HG03469 (cell line): ENCODE measurements at regions not wholly inside any gene's neighbourhood (a gene's known extent, or its start where the extent isn't known, plus 50 kb on each side); places are given as distances from the start of the nearest gene placed in this dataset.

Experiments used
- ATAC-seq: cut with Tn5 transposase; IDR thresholded peaks from one replicate; pipeline ENCODE4 v1.9.1; 2021; ENCODE audit warnings: mild to moderate bottlenecking, moderate library complexity, moderate number of reproducible peaks; ENCODE audit not compliant: unreplicated experiment

DNA sequence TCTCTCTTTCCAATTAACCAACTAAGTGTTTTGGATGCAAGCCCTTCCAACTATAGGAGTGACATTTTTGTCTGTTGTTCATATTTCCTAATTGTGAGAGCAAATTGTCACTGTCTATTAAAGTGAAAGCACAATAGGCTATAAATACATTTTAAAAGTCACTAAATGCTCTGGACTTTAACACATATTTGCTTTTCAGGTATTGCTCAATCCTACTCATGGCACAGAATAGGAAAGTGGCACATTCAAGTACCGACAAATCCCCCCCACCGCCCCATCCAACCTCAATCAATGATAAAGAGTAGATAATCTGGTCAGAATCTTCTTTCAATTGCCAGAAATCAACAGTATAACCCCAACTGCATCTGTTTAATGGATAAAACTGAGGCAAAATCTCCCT is 419.8 kb downstream of the PLK2 start:
- no peak for ATAC-seq

DNA sequence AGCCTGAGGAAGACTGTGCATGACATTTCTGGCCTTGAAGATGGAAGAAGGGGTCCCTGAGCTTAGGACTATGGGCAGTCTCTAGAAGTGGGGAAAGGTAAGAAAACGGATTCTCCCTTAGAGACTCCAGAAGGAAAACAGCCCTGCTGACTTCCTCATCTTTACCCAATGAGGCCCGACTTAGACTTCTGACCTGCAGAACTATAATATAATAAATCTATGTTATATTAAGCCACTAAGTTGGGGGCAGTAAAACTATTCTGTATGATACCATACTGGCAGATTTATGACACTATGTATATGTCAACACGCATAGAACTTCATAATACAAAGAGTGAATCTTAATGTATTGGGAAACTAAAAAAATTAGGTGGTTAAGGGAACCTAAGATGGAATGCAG is 422.0 kb downstream of the PLK2 start:
- ATAC-seq, result no peak

DNA sequence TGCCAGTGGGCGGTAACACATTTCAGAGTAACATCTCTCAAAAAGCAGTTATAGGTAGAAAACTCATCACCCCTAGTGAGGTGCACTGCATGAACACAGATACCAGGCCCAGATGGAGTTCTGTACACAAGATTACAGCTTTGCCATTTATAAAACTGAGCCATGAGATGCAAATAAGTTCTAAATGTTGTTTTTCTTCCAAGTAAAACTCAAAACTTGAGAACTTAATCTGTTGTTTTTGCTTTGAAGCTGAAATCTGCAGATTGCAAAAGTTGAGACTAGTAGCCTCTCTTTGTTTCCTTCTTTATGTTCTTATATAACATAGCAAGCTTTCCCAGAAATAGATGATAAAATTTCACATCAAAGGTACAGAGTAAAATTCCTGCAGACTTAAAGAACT is 434.1 kb downstream of the PLK2 start:
- no peak for ATAC-seq

DNA sequence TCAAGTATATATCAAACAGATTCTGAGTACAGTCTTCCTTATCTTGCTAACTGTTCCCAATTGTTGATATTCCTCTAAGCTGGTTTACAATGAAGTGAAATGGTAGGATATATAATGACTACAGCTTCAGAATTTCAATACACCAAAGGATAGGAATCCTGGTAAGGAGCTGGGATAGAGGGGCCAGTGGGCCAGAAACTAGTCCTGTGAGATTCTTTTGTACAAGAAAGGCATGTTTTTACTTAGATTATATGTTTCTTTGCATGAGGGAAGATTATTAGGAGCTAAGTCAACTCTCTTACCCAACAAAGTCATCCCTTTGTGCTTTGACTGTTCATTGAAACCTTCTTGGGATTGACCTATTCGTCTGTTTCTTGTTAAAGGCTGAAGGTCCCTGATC is 435.7 kb downstream of the PLK2 start:
- no peak for ATAC-seq

DNA sequence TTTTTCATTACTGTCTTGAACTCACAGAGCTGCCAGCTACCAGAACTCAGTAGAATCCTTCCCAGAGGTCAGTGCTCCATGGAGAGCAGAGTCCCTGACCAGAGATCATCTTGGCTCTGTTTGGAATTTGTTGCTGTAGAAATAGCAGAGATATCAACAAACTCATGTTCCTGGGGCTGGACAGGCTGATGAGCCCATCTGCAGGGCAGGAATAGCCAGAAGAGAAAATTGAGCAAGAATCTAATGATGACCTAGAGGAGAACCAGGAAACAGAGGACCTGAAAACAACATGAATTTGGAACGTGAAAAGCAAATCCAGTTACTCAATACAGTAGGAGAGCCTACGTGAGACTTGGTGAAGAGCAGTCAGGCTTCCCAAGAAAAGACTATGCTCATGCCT is 437.8 kb downstream of the PLK2 start:
- ATAC-seq, result no peak

DNA sequence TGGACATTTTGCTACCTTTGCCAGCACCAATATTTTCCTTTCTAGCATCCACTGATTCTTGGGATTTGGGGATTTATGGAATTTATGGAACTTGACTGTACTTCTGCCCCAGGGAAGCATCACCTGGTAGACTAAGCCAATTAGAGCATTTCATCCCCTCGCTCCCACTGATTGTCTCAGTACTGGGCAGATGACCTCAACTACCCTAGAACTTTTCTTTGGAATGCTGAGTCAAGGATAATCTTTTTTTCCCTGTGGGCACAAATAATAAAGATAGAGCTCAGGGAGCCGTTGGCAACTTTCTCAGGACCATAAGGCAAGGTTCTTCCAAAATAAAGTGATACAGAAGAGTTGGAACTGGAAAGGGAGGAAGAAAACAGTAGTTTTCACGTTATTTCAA is 438.4 kb downstream of the PLK2 start:
- ATAC-seq, result no peak

DNA sequence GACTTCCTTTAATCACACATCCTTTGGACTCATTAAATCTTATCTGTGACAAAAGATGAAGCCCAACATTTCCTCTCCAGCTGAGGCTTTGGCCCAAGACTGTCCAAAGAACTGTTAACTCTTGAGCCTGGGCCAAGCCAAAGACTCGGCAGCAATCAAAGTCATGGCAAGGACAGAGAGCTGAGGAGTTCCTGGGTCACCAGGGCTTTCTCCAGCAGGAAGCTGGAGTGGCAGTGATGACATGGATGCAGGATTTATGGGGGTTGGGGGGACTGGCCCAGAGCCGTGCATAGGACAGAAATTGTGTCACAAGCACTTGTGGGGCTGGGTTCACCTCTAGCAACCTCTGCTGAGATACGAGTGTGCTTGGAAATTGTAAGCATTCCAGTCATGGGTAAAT is 440.3 kb downstream of the PLK2 start:
- ATAC-seq, result no peak

DNA sequence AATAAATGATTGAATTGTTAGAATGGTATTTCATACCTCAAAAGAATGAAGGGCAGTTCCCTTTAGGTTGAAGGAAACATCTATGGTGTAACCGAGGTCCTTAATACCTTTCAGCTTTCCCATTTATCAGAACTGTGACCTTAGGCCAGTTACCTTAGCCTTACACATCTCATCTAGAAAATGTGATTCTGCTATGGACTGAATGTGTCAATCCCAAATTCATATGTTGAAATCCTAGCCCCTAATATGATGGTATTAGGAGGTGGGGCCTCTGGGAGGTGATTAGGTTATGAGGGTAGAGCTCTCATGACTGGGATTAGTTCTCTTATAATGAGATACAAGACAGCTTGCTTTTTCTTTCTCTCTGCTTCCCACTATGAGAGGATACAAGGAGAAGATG is 441.9 kb downstream of the PLK2 start:
- ATAC-seq, result no peak

DNA sequence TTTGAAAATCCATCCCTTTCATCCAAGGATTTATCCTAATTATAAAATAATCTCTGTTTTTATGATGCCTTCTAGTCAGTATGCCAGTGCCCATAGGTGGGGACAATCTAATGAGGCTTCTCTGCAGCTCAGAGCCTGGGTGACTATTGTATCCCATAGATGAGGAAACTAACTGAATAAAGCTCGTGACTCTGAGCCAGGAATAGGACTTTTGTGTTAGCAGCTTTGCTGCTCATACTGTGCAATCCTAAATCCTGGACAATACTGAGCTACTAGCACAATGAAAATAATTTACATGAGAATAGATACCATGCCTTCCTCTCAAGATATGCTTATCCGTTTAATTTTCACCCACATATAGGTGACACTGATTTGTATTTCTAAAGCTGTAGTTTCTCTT is 443.0 kb downstream of the PLK2 start:
- ATAC-seq, result no peak

DNA sequence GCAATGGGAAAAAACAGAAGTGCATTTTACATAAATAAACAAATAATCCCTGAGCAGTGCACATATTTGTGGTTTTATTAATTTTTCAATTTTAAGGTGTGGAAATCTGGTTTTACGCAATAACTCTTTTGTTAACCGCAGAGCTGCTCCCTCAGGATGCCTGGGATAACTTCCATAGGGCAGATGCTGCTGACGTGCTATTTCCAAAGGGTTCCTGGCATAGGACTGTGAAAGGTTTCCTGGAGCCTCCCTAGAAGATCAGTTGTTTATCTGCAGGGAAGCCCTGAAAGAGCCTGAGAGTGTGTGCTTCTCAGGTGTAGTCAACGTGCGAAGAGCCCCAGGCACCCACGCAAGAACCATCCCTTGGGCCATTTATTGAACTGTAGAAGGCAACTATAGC is 443.5 kb downstream of the PLK2 start:
- ATAC-seq, result no peak

DNA sequence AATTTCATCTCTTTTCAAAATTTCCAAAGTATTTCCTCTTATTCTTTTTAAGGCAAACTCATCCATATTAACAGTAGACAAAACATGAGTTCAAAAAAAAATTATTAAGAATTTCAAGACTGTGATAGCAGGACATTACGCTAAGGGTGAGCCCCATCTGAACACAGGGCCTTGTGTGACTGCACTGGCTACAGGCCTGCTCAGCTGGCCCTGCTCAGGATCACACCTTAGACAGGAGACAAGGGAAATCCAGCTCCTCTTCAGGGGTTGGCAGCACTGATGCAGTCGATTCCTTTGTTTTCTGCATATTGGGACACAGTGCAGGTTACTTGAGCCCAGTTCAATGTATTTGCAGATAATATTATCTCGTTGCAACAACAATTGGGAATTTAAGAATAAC is 444.7 kb downstream of the PLK2 start:
- ATAC-seq, result no peak

DNA sequence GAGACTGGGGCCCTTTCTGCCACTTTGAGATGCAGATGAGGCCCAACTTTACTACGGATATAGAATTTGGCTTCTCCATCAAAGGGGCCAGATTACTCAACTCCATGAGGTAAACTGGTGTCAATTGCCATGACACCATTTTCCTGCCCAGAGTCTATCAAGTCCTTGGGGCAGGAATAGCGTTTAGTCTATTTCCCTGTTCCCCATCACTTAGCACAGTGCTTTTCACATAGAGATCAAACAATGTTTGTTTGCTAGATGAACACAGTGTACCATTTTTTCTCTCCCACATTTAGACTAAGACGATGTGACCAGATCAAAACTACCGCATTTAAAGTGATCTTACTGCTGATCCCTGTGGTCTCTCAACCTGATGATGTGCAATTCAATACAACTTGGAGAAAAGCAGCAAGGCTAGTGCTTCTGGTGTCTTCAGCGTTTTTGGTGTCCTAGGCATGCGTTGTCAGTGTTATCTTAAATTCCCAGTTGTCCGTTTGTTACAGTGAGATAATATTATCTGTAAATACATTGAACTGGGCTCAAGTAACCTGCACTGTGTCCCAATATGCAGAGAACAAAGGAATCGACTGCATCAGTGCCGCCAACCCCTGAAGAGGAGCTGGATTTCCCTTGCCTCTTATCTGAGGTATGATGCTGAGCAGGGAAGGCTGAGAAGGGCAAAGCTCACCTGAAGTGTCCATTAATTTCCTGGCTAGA is 446.2 kb downstream of the PLK2 start:
- ATAC-seq, result no peak

DNA sequence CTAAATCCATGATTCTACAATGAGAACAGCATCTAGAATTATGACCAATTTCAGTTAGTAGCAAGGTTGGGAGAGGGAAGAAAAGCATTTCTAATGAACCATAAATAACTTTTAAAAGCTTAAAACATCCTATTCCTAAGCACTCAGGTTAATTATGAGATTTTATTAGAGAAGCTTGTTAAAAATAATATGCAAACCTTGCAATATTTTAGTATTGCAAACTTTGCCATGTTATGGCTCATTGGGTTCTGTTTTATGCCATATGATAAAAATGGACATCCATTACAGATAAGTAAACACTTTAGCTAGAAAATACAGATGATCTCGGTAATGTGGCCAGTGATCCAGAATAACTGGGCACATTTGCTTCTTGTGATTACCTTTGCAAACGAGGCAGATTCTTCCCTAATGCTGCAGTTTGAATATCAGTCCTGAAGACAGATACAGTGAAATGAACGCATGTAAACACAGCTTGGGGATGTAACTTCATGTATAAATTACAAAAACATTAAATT is 447.0 kb downstream of the PLK2 start:
- ATAC-seq, result no peak

DNA sequence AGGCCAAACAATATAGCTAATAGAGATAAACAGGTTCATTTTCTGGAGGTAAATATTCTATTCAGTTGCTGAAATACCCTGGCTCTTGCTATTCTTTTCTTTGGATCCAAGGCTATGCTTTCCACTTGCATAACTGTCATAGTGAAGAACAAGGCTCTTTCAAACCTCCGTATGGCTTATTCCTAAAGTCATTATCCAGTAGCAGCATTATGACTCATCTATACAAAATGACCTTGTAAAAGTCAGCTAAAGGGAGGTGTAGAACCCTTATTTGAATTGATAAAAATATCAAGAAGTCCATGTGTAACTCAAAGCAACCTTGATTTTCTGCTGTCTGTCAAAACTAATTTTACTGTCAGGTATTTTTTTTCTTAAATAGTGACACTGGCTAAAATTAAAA is 447.8 kb downstream of the PLK2 start:
- ATAC-seq, result no peak

DNA sequence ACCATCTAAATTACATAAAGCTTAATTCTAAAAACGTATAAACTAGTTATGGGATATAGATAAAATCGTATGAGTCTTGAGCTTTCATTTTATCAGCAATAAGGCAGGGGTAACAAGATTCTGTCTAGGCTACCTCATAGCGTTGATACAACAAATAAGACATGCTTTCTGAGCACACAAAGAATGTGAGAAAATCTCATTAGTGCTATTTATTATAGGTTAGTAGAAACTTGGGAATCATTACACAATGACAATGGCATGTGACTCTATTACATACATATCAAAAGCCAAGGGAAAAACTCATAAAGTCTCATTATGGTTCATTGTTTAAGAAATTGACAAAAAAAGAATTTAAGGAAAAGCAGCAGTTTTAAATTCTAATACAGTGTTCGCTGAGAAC is 448.6 kb downstream of the PLK2 start:
- ATAC-seq, result no peak

DNA sequence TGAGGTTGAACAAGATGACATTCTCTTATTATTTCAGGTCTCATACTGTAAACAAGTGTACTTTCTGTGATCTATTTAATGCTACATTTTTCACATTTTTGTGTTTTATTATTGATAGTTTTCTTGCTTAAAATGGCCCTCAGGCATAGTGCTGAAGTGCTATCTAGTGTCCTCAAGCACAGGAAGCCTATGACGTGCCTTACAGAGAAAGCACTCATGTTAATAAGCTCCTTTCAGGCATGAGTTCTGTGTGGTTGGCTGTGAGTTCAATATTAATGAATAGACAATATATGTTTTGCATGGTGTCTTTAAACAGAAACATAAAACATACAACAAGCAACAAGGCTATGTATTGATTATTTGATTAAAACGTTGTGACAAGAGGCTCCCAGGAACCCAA is 450.1 kb downstream of the PLK2 start:
- no peak for ATAC-seq

DNA sequence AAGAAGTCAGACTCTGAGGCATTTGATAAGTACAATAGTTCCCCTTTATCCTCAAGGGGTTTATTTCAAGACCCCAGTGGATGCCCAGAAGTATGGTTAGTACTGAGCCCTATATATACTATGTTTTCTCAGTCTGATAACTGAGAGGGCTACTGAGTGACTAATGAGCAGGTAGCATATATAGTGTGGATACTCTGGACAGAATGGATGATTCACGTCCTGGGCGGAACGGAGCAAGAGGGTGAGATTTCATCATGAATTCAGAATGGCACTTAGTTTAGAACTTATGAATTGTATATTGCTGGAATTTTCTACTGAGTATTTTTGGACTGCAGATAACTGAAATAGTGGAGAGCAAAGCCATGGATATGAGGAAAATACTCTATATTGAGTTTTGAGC is 457.6 kb downstream of the PLK2 start:
- ATAC-seq, result no peak

DNA sequence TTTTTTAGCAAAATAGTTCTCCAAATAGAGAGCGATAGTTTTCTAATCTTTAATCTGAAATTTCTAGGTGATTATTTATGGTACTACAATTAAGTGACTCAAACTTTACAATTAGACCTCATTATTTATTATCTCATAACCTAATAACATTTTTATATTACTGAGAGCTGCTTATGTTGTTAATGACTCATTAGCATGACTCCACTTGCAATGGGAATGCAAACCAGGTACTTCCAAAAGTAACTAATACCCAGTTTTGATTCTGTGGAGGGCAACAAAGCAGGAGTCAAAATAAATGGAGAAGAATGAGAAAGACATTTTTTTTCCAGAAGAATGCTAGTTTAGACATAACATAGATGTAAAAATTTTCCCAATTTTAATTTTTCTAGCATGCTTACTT is 466.0 kb downstream of the PLK2 start:
- ATAC-seq, result no peak

DNA sequence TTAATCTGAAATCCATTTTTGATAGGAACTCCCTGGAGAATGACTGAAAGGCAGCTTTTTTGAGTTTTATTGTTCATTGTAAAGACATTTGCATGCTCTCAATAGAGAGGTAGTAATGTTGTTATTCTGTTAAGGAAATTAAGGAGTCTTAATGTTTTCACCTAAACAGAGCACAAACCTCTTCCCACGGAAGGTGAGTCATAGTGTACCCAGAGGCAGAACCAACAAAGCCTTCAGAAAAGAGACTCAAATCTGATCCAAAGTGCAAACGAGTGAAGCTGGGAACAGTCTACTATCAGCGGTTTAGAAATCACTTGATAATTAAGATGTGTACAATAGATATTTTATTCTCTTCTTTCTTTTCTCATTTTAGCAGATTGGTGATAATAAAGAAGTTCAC is 470.5 kb downstream of the PLK2 start:
- no peak for ATAC-seq

DNA sequence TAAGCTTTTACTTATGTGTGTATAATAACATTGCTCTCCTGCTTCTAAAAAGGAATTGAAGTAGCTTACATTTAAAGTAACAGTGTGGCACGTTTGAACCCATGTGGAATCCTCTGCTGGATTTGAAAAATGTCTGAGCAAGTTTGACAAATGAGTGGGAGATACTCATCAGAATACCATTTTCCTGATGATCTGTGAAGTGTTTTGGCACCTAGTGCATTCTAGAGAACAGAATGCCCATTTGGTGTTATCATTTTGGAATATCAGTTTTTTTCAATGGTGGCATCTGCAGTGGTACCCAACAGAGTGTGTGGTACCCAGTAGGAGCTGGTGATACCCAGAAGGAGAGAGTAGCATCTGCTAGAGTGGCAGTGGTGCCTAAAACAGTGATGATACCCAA is 471.1 kb downstream of the PLK2 start:
- ATAC-seq, result no peak

DNA sequence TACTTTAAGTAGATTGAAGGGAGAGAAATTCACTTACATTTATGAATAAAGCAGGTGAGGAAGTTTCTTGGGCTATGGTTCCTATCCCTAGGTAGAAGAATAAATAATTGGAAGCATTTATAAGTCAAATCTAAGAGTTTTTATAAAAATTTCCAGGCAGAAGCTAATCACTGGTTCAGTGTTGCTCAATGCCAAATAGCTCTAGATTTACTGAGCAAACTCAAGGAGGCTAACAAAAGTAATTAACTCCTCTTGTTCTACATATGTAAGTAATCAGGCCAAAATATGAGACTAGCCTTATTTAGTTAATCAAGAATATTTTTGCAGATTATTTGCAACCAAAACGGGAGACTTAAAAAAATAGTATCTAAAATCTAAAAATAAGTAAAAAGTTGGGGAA is 472.3 kb downstream of the PLK2 start:
- ATAC-seq, result no peak

DNA sequence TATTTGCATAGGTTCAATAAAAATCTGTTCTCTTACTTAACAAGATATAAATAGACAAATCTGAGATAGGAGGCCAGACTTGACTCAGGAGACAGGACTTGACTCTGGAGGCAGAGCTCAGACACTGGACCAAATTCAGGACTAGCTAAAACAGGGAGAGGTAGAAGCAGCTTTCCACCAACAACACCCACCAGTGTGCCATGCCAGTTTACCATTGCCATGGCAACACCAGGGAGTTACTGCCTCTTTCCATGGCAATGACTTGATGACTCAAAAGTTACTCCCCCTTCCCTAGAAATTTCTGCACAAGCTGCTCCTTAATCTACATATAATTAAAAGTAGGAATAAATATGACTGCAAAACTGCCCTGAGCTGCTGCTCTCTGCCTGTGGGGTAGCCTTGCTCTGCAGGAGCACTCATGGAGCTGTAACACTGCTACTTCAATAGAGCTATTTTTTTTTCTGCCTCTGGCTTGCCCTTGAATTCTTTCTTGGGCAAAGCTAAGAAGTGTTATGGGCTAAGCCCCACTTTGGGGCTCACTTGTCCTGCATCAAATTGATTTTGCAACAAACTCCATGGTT is 473.0 kb downstream of the PLK2 start:
- ATAC-seq, result no peak

DNA sequence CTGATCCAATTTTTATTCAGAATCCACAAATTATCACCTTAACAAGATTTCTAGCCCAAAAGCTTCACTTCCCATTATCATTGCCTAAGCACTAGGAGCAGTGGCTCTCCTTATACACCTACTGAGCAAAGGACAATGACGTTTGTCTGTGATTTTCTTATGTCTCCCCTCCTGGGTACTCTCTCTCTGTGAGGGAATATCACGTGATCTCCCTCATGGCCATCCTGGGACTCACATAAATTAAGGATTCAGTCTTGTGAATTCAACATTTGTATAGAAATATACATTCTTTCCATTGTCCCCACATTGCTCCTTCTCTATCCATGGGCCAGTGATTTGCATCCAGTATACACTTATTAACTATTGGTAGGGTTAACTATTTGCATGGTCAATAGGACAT is 476.5 kb downstream of the PLK2 start:
- ATAC-seq, result no peak
